Erythroblast (primary cell): ENCODE measurements at regions not wholly inside any gene's neighbourhood (a gene's known extent, or its start where the extent isn't known, plus 50 kb on each side); places are given as distances from the start of the nearest gene placed in this dataset.

Experiments used
- GATA1 ChIP-seq: IDR thresholded peaks from 2 replicates; pipeline ENCODE4 v1.6.1; 2011; ENCODE audit warnings: low read depth, mild to moderate bottlenecking, control low read depth, low read length, moderate library complexity
- POLR2A ChIP-seq: IDR thresholded peaks from 2 replicates; pipeline ENCODE4 v1.6.1; 2011; ENCODE audit warnings: mild to moderate bottlenecking, low read length

DNA sequence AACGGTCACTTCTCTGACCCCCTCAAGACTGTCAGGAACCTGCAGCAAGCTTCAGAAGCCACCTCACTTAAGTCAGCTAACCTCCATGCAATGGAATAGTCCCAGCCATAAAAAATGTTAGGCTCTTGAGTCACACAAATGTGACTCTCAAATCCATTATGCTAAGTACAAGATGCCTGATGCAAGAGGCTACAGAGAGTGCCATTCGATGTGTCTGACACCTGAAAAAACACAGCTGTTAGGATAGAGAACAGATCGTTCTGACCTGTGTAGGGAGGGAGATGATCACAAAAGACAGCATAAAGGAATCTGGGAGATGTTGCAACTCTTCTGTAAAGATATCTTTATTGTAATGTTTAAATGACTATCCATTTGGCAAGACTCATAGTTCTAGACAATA, 712.4 kb downstream of the TBC1D22A start:
- no peak for TF ChIP-seq POLR2A
- no peak for TF ChIP-seq GATA1
